Neuronal stem cell (in vitro differentiated cells): ENCODE measurements at regions not wholly inside any gene's neighbourhood (a gene's known extent, or its start where the extent isn't known, plus 50 kb on each side); places are given as distances from the start of the nearest gene placed in this dataset.
"Not testable (repeated sequence)": the region's sequence is repeated elsewhere in the genome, so short reads cannot be mapped to it uniquely, and the experiment has no call there.

ENCODE experiments used
- DNase-seq: peaks from one replicate; pipeline ENCODE4 v3.0.0-alpha.2; 2013; ENCODE audit warnings: low spot score
- H2AFZ ChIP-seq: one replicate; pipeline ENCODE4 v1.6.1; 2013; ENCODE audit warnings: mild to moderate bottlenecking, low read length, inconsistent platforms
- H2AK5ac ChIP-seq: 2 replicates; pipeline ENCODE4 v1.6.1; 2013; ENCODE audit warnings: low read depth, mild to moderate bottlenecking, inconsistent platforms, low read length, moderate library complexity, mixed read lengths
- H2BK120ac ChIP-seq: 2 replicates; pipeline ENCODE4 v1.6.1; 2013; ENCODE audit warnings: low read depth, mild to moderate bottlenecking, inconsistent platforms, low read length, moderate library complexity, mixed read lengths
- H2BK12ac ChIP-seq: one replicate; pipeline ENCODE4 v1.6.1; 2013; ENCODE audit warnings: low read length, inconsistent platforms
- H2BK15ac ChIP-seq: 2 replicates; pipeline ENCODE4 v1.6.1; 2013; ENCODE audit warnings: mild to moderate bottlenecking, low read length, inconsistent platforms, mixed read lengths
- H2BK5ac ChIP-seq: one replicate; pipeline ENCODE4 v1.6.1; 2013; ENCODE audit warnings: inconsistent platforms, mild to moderate bottlenecking, low read length, moderate library complexity
- H3K14ac ChIP-seq: one replicate; pipeline ENCODE4 v1.6.1; 2013; ENCODE audit warnings: low read length, inconsistent platforms
- H3K18ac ChIP-seq: 2 replicates; pipeline ENCODE4 v1.6.1; 2013; ENCODE audit warnings: low read length, inconsistent platforms
- H3K23ac ChIP-seq: 2 replicates; pipeline ENCODE4 v1.6.1; 2013; ENCODE audit warnings: low read depth, mild to moderate bottlenecking, mixed read lengths, low read length, inconsistent platforms; ENCODE audit not compliant: poor library complexity
- H3K27ac ChIP-seq: replicated peaks from 3 replicates; pipeline ENCODE4 v1.5.1; 2013; ENCODE audit warnings: low read length, inconsistent platforms
- H3K27me3 ChIP-seq, 3 experiments: 2 replicates each; pipeline ENCODE4 v1.6.1; 2013; ENCODE audit warnings: low read length in 3 of 3, mild to moderate bottlenecking in 2 of 3, inconsistent platforms in 1 of 3, low read depth in 1 of 3, mixed read lengths in 1 of 3, moderate library complexity in 1 of 3; ENCODE audit not compliant: control insufficient read depth in 3 of 3, insufficient read depth in 3 of 3
- H3K36me3 ChIP-seq, 2 donors: replicated peaks in 1 of 2; 2 replicates each; pipeline ENCODE4 v1.6.1; 2013; ENCODE audit warnings: low read length in 2 of 2; ENCODE audit not compliant: control insufficient read depth in 2 of 2, insufficient read depth in 2 of 2
- H3K4ac ChIP-seq: 2 replicates; pipeline ENCODE4 v1.6.1; 2013; ENCODE audit warnings: inconsistent platforms, mild to moderate bottlenecking, low read length, moderate library complexity
- H3K4me1 ChIP-seq, 2 donors: 1 replicate in 1 of 2; 2 replicates in 1 of 2; pipeline ENCODE4 v1.6.1; 2013; ENCODE audit warnings: low read length in 2 of 2, low read depth in 1 of 2; ENCODE audit not compliant: control insufficient read depth in 2 of 2, insufficient read depth in 1 of 2
- H3K4me2 ChIP-seq: one replicate; pipeline ENCODE4 v1.6.1; 2013; ENCODE audit warnings: mild to moderate bottlenecking, low read length, inconsistent platforms; ENCODE audit not compliant: insufficient read depth, poor library complexity, severe bottlenecking
- H3K4me3 ChIP-seq, 2 donors: 2 replicates each; pipeline ENCODE4 v1.5.1; 2013; ENCODE audit warnings: low read length in 2 of 2, mild to moderate bottlenecking in 2 of 2, inconsistent platforms in 1 of 2, moderate library complexity in 1 of 2
- H3K79me1 ChIP-seq: one replicate; pipeline ENCODE4 v1.6.1; 2013; ENCODE audit warnings: low read depth, mild to moderate bottlenecking, inconsistent platforms, low read length, moderate library complexity
- H3K9ac ChIP-seq: one replicate; pipeline ENCODE4 v1.6.1; 2013; ENCODE audit warnings: mild to moderate bottlenecking, low read depth, low read length, inconsistent platforms; ENCODE audit not compliant: poor library complexity
- H3K9me3 ChIP-seq, 2 donors: replicated peaks in 1 of 2; 2 replicates each; pipeline versions ENCODE3 to v1.6.1; 2013; ENCODE audit warnings: low read length in 2 of 2, mild to moderate bottlenecking in 2 of 2, inconsistent platforms in 1 of 2, low read depth in 1 of 2, mixed read lengths in 1 of 2, moderate library complexity in 1 of 2; ENCODE audit not compliant: control insufficient read depth in 2 of 2, insufficient read depth in 1 of 2
- H4K8ac ChIP-seq: one replicate; pipeline ENCODE4 v1.6.1; 2013; ENCODE audit warnings: low read depth, mild to moderate bottlenecking, inconsistent platforms, low read length, moderate library complexity
- H4K91ac ChIP-seq: one replicate; pipeline ENCODE4 v1.6.1; 2013; ENCODE audit warnings: low read length, low read depth, mild to moderate bottlenecking, inconsistent platforms; ENCODE audit not compliant: poor library complexity
- WGBS, 2 donors: extraction: QIAGEN DNeasy Blood & Tissue Kit; methylation state at CpG; one replicate each; pipeline ENCODE4 v1.1.7; 2013; ENCODE audit warnings: missing lambda C conversion rate in 2 of 2, mixed read lengths in 1 of 2; ENCODE audit not compliant: insufficient read length in 2 of 2, insufficient replicate concordance in 1 of 2; ENCODE audit errors: extremely low coverage in 2 of 2; 5-methylcytosine and 5-hydroxymethylcytosine counted together

- no peak overlapping the region for H2BK12ac ChIP-seq
- H3K23ac ChIP-seq = no peak overlapping the region
- H3K9ac ChIP-seq = no peak overlapping the region
- H2BK120ac ChIP-seq = no peak overlapping the region
- H3K14ac ChIP-seq = no peak overlapping the region
- no peak overlapping the region for H3K4me2 ChIP-seq
- H3K9me3 ChIP-seq = no peaks in the 10 kb centered on the region
- DNase-seq = no peak
- no peak overlapping the region for H2AK5ac ChIP-seq
- H3K4me1 ChIP-seq = no peaks in the 10 kb centered on the region
- H3K79me1 ChIP-seq = no peaks in the 10 kb centered on the region
- no peak overlapping the region for H3K27ac ChIP-seq
- no peaks in the 10 kb centered on the region for H3K27me3 ChIP-seq
- H3K36me3 ChIP-seq = no peaks in the 10 kb centered on the region
- no peak overlapping the region for H3K4ac ChIP-seq
- WGBS, 2 donors = no CpG with 5 or more reads among the region's 4 CpGs
- H2BK15ac ChIP-seq = no peak overlapping the region
- no peak overlapping the region for H3K4me3 ChIP-seq
- H3K18ac ChIP-seq = no peak overlapping the region
- H4K8ac ChIP-seq = no peak overlapping the region
- no peak overlapping the region for H4K91ac ChIP-seq
- H2AFZ ChIP-seq = no peak overlapping the region
- no peak overlapping the region for H2BK5ac ChIP-seq
Measured at GRCh38 chr20:55090286-55090685, 614.9 kb downstream of the DOK5 start.

DNA sequence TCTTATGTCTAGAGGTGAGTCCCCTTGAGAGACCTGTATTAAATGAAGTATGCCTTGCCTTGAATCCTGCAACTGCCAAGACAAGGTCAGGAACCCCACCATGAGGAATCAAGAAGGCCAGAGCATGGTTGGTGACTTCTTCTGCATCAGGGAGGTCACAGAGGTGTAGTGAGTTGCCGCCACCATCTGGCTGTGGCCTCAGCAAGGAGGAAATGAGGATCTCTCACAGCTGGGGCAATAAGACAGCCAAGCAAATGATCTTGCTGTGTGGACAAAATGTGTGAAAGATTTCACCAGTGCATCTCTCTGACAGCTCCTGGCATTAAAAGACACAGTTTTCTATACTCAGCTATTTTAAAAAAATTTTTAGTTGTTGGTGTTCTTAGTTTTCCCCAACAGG, 611.0 kb downstream of the DOK5 start:
- Histone ChIP-seq H3K79me1 (no peaks in the 10 kb centered on the region), H4K8ac (no peak overlapping the region), H2BK15ac (no peak overlapping the region), H3K27ac (no peak overlapping the region), H3K4me2 (no peak overlapping the region), H3K27me3 (no peaks in the 10 kb centered on the region), H3K9ac (no peak overlapping the region), H2AFZ (no peak overlapping the region), H3K14ac (no peak overlapping the region), H3K4ac (no peak overlapping the region), H3K36me3 (no peaks in the 10 kb centered on the region), H2AK5ac (no peak overlapping the region), H2BK12ac (no peak overlapping the region), H3K4me3 (no peak overlapping the region), H3K9me3 (no peaks in the 10 kb centered on the region), H2BK120ac (no peak overlapping the region), H3K4me1 (no peaks in the 10 kb centered on the region), H4K91ac (no peak overlapping the region), H3K18ac (no peak overlapping the region), H3K23ac (no peak overlapping the region), H2BK5ac (no peak overlapping the region)
- WGBS, 2 donors = no CpG with 5 or more reads among the region's 1 CpG
- no peak for DNase-seq

GRCh38 chr20:55079917-55080316, 604.5 kb downstream of the DOK5 start:
- Histone ChIP-seq H3K27ac (no peak overlapping the region), H3K14ac (no peak overlapping the region), H3K4me3 (no peak overlapping the region), H3K4me2 (no peak overlapping the region), H3K9me3 (no peaks in the 10 kb centered on the region), H2AFZ (no peak overlapping the region), H4K91ac (no peak overlapping the region), H3K9ac (no peak overlapping the region), H3K79me1 (no peaks in the 10 kb centered on the region), H2BK15ac (no peak overlapping the region), H2AK5ac (no peak overlapping the region), H3K27me3 (no peaks in the 10 kb centered on the region), H3K36me3 (no peaks in the 10 kb centered on the region), H3K4me1 (no peaks in the 10 kb centered on the region), H3K4ac (no peak overlapping the region), H3K23ac (no peak overlapping the region), H2BK12ac (no peak overlapping the region), H2BK120ac (no peak overlapping the region), H2BK5ac (no peak overlapping the region), H3K18ac (no peak overlapping the region), H4K8ac (no peak overlapping the region)
- DNase-seq = no peak
- no CpG with 5 or more reads among the region's 4 CpGs for WGBS, 2 donors

DNA sequence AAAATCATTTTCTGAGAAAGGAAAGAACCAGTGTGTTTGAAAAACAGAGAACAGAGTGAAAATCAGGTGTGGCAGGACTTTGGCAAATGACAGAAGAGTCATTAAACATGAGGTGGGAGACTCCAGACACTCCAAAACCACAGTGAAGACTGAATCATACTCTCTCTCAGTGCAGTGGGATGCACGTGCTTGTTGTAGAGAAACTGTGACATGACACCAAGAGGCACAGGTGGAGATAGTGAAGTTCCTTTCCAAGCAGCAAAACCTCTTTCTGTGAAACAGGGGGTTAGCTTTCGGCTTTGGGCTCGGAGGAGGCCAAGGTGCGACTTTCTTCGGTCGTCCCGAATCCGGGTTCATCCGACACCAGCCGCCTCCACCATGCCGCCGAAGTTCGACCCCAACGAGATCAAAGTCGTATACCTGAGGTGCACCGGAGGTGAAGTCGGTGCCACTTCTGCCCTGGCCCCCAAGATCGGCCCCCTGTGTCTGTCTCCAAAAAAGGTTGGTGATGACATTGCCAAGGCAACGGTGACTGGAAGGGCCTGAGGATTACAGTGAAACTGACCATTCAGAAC, 599.0 kb downstream of the DOK5 start:
- H4K91ac ChIP-seq, H3K27ac ChIP-seq, DNase-seq, H3K4me3 ChIP-seq, H3K9me3 ChIP-seq, H2AFZ ChIP-seq, H3K79me1 ChIP-seq, H3K36me3 ChIP-seq, H3K4me1 ChIP-seq, H3K14ac ChIP-seq, H2BK5ac ChIP-seq, H2BK12ac ChIP-seq, H2BK15ac ChIP-seq, H4K8ac ChIP-seq, H2BK120ac ChIP-seq, H3K4me2 ChIP-seq, H3K18ac ChIP-seq, H3K4ac ChIP-seq, H3K23ac ChIP-seq, H3K27me3 ChIP-seq, H3K9ac ChIP-seq, H2AK5ac ChIP-seq: not testable (repeated sequence)
- WGBS, 2 donors = no CpG with 5 or more reads among the region's 19 CpGs
